ENCODE measurements at regions not wholly inside any gene's neighbourhood (a gene's known extent, or its start where the extent isn't known, plus 50 kb on each side); places are given as distances from the start of the nearest gene placed in this dataset.

DNA sequence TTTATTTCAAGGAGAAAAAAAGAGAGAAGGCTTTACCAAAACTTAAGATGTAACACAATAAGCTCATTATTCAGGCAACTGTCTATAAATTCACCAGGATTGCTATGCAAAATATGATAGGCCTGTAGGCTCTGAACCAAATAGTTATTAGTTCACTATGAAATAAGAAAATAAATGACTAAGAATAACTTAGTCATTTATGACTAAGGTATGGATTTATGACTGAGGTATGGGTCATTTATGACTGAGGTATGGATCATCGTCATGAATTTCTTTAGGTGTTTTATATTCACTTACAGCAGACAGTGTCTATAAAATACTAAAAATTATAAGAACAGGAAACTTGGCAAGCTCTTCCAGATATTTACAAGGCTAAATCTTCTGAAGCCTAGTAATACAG, 52.1 kb upstream of the SNX9 start:
- Histone ChIP-seq H3K36me3 (no peaks in the 10 kb centered on the region), H3K4me1 (peaks cover 4% of the 10 kb centered on the region), H3K27me3 (peaks cover 8% of the 10 kb centered on the region), H3K4me3 (no peak overlapping the region), H3K9me3 (no peaks in the 10 kb centered on the region), H3K27ac (no peak overlapping the region)
- no peak for DNase-seq (ENCODE audit: low spot score in 2 of 2)
- WGBS = 67% methylated on average over 1 of the region's 1 CpG
- no peak for TF ChIP-seq POLR2A (IDR thresholded peaks at IDR 0.05)
- TF ChIP-seq POLR2AphosphoS5 (IDR thresholded peaks at IDR 0.05) = no peak
- no peak for TF ChIP-seq EP300 (IDR thresholded peaks at IDR 0.05)
- TF ChIP-seq, protein P1, sequence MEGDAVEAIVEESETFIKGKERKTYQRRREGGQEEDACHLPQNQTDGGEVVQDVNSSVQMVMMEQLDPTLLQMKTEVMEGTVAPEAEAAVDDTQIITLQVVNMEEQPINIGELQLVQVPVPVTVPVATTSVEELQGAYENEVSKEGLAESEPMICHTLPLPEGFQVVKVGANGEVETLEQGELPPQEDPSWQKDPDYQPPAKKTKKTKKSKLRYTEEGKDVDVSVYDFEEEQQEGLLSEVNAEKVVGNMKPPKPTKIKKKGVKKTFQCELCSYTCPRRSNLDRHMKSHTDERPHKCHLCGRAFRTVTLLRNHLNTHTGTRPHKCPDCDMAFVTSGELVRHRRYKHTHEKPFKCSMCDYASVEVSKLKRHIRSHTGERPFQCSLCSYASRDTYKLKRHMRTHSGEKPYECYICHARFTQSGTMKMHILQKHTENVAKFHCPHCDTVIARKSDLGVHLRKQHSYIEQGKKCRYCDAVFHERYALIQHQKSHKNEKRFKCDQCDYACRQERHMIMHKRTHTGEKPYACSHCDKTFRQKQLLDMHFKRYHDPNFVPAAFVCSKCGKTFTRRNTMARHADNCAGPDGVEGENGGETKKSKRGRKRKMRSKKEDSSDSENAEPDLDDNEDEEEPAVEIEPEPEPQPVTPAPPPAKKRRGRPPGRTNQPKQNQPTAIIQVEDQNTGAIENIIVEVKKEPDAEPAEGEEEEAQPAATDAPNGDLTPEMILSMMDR (IDR thresholded peaks at IDR 0.05) = no peak

DNA sequence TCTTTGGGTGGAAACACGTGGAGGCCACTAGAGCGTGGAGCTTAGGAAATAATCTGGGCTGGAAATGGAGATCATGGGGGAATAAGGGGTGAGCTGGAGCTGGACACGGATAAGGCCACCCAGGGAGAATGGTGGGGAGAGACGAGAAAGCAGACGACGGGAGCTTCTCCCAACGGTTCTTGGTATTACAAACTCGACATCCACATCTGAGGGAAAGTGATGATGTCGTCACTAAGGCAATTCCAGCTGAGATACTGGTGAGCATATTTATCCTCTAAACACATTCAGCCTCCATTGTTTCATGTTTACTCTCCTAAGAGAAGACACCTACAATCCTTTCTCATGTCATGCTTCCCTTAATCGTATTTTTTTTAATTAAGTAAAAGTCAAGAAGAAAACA, 50.2 kb upstream of the SNX9 start:
- DNase-seq (ENCODE audit: low spot score in 2 of 2) = no peak
- Histone ChIP-seq H3K9me3 (no peaks in the 10 kb centered on the region), H3K4me3 (no peak overlapping the region), H3K27me3 (peaks cover 8% of the 10 kb centered on the region), H3K36me3 (no peaks in the 10 kb centered on the region), H3K4me1 (no peaks in the 10 kb centered on the region), H3K27ac (no peak overlapping the region)
- TF ChIP-seq, protein P1 (IDR thresholded peaks at IDR 0.05) = no peak
- TF ChIP-seq EP300 (IDR thresholded peaks at IDR 0.05) (no peak), POLR2AphosphoS5 (IDR thresholded peaks at IDR 0.05) (no peak), POLR2A (IDR thresholded peaks at IDR 0.05) (no peak)
- WGBS = 91% methylated on average over 10 of the region's 10 CpGs
